ENCODE measurements at regions not wholly inside any gene's neighbourhood (a gene's known extent, or its start where the extent isn't known, plus 50 kb on each side); places are given as distances from the start of the nearest gene placed in this dataset.

GRCh38 chr1:244970236-244970743 is 105.9 kb upstream of the HNRNPU start:
- peak in 3 of 5 experiments; percentile 48 to 85 (median 64) for DNase-seq

GRCh38 chr1:244969355-244970235 is 105.3 kb upstream of the HNRNPU start:
- peak; percentile 26 to 79 (median 63) for DNase-seq

- no peak for DNase-seq
Measured at GRCh38 chr1:244968881-244969280, 104.5 kb upstream of the HNRNPU start.

- DNase-seq = no peak
Measured at GRCh38 chr1:244968471-244968871, 104.1 kb upstream of the HNRNPU start.

GRCh38 chr1:244967159-244967558 is 102.8 kb upstream of the HNRNPU start:
- no peak for DNase-seq

GRCh38 chr1:244965185-244966030 is 101.1 kb upstream of the HNRNPU start:
- DNase-seq = no peak

GRCh38 chr1:244964112-244964971 is 100.0 kb upstream of the HNRNPU start:
- DNase-seq = peak in 2 of 5 experiments; percentile 17 to 44

GRCh38 chr1:244963231-244963826 is 99.0 kb upstream of the HNRNPU start:
- no peak for DNase-seq

- DNase-seq = no peak
Measured at GRCh38 chr1:244962130-244962529, 97.8 kb upstream of the HNRNPU start.

GRCh38 chr1:244960904-244961303 is 96.6 kb upstream of the HNRNPU start:
- no peak for DNase-seq

- DNase-seq = no peak
Measured at GRCh38 chr1:244958593-244958992, 94.2 kb upstream of the HNRNPU start.

- DNase-seq = no peak
Measured at GRCh38 chr1:244957525-244957924, 93.2 kb upstream of the HNRNPU start.

- no peak for DNase-seq
Measured at GRCh38 chr1:244957122-244957521, 92.8 kb upstream of the HNRNPU start.

- DNase-seq = no peak
Measured at GRCh38 chr1:244955661-244956060, 91.3 kb upstream of the HNRNPU start.

GRCh38 chr1:244954359-244954758 is 90.0 kb upstream of the HNRNPU start:
- no peak for DNase-seq

GRCh38 chr1:244953901-244954300 is 89.6 kb upstream of the HNRNPU start:
- no peak for DNase-seq

GRCh38 chr1:244952940-244953339 is 88.6 kb upstream of the HNRNPU start:
- no peak for DNase-seq

GRCh38 chr1:244952280-244952933 is 88.1 kb upstream of the HNRNPU start:
- no peak for DNase-seq

GRCh38 chr1:244948416-244948815 is 84.1 kb upstream of the HNRNPU start:
- DNase-seq = no peak

- DNase-seq = no peak
Measured at GRCh38 chr1:244945109-244945671, 80.8 kb upstream of the HNRNPU start.

GRCh38 chr1:244941121-244941520 is 76.8 kb upstream of the HNRNPU start:
- DNase-seq = no peak

All from T-helper 2 cell (primary cell).